Activated naive CD4-positive, alpha-beta T cell treated with anti-CD3 and anti-CD28 coated beads for 36 hours (primary cell): ENCODE measurements at regions not wholly inside any gene's neighbourhood (a gene's known extent, or its start where the extent isn't known, plus 50 kb on each side); places are given as distances from the start of the nearest gene placed in this dataset.

Source experiments
- CTCF ChIA-PET: fragments of 350-600 bp; sonication (Branson Sonifier 250); formaldehyde crosslinking; loops from one replicate; lab custom pipeline; 2021; ENCODE audit warnings: antibody characterized with exemption; lab: Charles Lee
- DNase-seq: peaks from one replicate; pipeline ENCODE4 v3.0.0-alpha.2; 2020
- H3K27ac Mint-ChIP-seq: one replicate; pipeline ENCODE4 v1.8.0; 2021; ENCODE audit warnings: mild to moderate bottlenecking, mixed read lengths
- H3K27me3 Mint-ChIP-seq: one replicate; pipeline ENCODE4 v1.8.0; 2021; ENCODE audit warnings: low read depth, mixed read lengths
- H3K36me3 Mint-ChIP-seq: one replicate; pipeline ENCODE4 v1.8.0; 2021; ENCODE audit warnings: low read depth, mixed read lengths
- H3K4me1 Mint-ChIP-seq: one replicate; pipeline ENCODE4 v1.8.0; 2021; ENCODE audit warnings: low read depth, mixed read lengths
- H3K4me3 Mint-ChIP-seq: one replicate; pipeline ENCODE4 v1.8.0; 2021; ENCODE audit warnings: mild to moderate bottlenecking, moderate library complexity, mixed read lengths
- H3K9me3 Mint-ChIP-seq: one replicate; pipeline ENCODE4 v1.8.0; 2021; ENCODE audit warnings: mixed read lengths
- intact Hi-C: fragments of 100-400 bp; cut with micrococcal nuclease; formaldehyde crosslinking; loops from one replicate; pipeline ENCODE4 v1.15.1; 2023

DNA sequence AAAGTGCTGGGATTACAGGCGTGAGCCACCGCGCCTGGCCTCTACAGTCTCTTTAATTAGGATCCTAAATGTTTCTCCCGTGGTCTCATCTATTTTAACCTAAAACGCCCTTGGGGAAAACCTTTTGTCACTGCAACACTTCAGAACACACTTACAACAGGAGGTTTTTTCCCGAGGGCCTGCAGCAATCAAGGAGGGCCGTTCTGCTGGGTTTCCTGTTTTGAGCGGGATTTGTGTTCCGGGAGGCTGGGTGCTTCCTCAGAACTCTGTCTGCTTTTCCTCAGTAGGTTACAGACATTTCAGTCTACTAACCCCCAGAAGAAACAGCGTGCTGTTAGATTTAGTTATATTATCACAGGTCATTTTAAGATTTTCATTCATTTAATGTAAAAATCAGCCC is 65.4 kb upstream of the IRX4 start:
- intact Hi-C loops: no loop called here
- no peaks in the 10 kb centered on the region for H3K9me3 Mint-ChIP-seq
- no peak overlapping the region for H3K27ac Mint-ChIP-seq
- H3K4me3 Mint-ChIP-seq: no peak overlapping the region
- H3K36me3 Mint-ChIP-seq: no peaks in the 10 kb centered on the region
- no peak for DNase-seq
- CTCF ChIA-PET: no interaction called here
- peaks cover 37% of the 10 kb centered on the region for H3K27me3 Mint-ChIP-seq
- H3K4me1 Mint-ChIP-seq: no peaks in the 10 kb centered on the region

DNA sequence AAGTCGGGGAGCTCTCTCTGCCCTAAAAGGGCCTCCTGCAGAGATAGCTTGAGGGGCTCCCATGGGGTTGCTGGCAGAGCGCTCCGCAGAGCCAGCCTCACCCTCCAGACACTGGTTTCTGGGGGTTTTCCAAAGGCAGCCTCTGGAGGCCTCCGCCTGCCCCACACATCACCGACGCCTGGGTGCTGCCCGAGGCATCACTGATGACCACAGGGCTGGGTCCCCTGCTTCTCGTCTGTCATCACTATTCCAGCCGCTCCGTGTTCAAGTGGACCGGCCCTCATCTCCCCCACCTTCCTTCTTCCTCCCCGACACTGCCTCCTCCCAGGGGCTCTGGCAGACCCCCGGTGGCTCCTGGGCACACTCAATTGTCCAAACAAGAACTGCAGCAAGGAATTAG is 64.1 kb upstream of the IRX4 start:
- Mint-ChIP-seq H3K36me3 (no peaks in the 10 kb centered on the region), H3K9me3 (no peaks in the 10 kb centered on the region), H3K4me3 (no peak overlapping the region), H3K27me3 (peaks cover 28% of the 10 kb centered on the region), H3K27ac (no peak overlapping the region), H3K4me1 (no peaks in the 10 kb centered on the region)
- intact Hi-C loops: no loop called here
- no peak for DNase-seq
- CTCF ChIA-PET: no interaction called here

DNA sequence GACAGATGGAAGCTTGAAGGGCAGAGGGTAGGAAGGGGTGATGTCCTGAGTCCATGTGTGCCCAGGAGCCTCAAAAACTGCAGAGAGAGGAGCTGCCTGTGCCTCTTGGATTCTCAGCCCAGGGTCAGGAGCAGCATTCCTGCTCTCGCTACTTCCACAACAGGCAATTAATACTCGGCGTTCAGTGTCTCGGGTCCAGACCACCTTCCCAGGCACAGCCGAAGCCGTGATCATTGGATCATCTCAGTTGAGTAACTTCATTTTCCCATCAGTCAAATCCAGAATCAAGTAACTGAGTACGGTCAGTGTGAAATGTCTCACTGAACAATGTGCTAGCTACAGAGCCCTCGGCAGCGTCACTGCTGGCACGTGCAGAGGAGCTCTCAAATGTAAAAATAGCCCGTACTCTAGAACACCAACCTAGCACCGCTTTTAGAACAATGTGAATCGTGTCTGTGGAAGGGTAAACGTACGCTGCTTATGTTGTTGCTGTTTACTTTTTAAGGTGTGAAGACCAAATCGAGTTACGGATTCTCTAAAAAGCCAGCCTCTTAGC is 63.5 kb upstream of the IRX4 start:
- no peaks in the 10 kb centered on the region for H3K4me1 Mint-ChIP-seq
- no peaks in the 10 kb centered on the region for H3K36me3 Mint-ChIP-seq
- no peak overlapping the region for H3K27ac Mint-ChIP-seq
- CTCF ChIA-PET: no interaction called here
- no peak for DNase-seq
- no peaks in the 10 kb centered on the region for H3K9me3 Mint-ChIP-seq
- H3K4me3 Mint-ChIP-seq: no peak overlapping the region
- peaks cover 22% of the 10 kb centered on the region for H3K27me3 Mint-ChIP-seq
- intact Hi-C loops: no loop called here

DNA sequence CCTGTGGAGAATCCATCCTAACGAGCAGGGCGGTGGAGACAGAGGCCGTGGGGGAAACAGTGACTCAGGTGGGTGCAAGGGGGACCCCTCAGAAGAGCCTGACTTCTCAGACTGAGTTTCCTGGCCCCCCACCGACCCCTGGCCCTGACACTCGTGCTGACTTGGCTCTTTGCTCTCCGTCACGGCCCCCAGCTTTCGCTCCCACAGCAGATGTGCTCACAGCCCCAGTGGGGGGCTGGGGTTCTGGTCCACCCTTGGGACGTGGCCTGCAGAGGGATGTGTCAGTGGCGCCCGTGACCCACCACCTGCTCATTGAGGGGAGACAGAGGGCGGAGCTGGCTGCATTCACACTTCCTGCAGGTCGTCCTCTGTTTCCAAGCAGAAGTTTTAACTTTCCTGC is 62.9 kb upstream of the IRX4 start:
- Mint-ChIP-seq H3K9me3 (no peaks in the 10 kb centered on the region), H3K36me3 (no peaks in the 10 kb centered on the region), H3K27ac (no peak overlapping the region), H3K4me3 (no peak overlapping the region), H3K4me1 (no peaks in the 10 kb centered on the region), H3K27me3 (peaks cover 19% of the 10 kb centered on the region)
- intact Hi-C loops: no loop called here
- CTCF ChIA-PET: no interaction called here
- DNase-seq: no peak

DNA sequence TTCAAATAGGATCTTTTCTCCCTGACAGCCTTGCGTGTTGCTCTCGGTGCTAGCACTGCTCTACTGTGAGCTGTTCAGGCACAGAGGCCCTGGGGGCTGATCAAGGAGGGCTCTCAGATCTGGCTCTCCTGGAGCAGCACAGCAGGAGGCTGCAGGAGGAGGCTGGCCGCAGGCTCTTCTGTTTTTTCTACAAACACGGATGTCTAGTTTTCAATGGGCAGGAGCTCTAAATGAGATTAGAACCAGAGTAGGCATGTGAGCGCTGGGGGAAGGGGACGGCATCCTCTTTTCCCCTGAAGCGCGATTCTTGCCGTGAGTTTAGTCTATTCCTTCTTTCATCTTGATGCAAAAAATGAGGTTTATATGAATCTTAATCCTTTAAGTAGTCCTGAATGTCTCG is 61.7 kb upstream of the IRX4 start:
- intact Hi-C loops: no loop called here
- no peak overlapping the region for H3K27ac Mint-ChIP-seq
- no peak overlapping the region for H3K4me3 Mint-ChIP-seq
- no peaks in the 10 kb centered on the region for H3K9me3 Mint-ChIP-seq
- no peaks in the 10 kb centered on the region for H3K36me3 Mint-ChIP-seq
- H3K4me1 Mint-ChIP-seq: no peaks in the 10 kb centered on the region
- H3K27me3 Mint-ChIP-seq: peaks cover 17% of the 10 kb centered on the region
- CTCF ChIA-PET: no interaction called here
- no peak for DNase-seq

DNA sequence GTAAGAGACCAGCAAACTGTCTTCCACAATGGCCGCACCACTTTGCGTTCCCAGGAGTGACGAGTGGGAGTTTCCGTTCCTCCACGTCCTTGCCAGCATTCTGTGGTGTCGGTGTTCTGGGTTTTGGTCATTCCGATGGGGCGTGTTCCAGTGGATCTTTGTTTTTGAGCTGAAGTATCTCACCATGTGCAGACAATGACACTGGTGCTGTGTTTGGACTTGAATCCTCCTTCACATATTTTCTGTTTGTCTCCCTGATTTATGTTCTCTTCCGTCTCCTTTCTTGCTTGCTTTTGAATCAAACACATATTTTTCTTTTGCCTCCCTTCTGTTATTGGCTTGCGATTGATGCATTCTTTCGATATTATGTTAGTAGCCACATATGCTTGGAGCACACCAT is 60.8 kb upstream of the IRX4 start:
- CTCF ChIA-PET: no interaction called here
- DNase-seq: no peak
- Mint-ChIP-seq H3K4me1 (no peaks in the 10 kb centered on the region), H3K36me3 (no peaks in the 10 kb centered on the region), H3K9me3 (no peaks in the 10 kb centered on the region), H3K4me3 (no peak overlapping the region), H3K27me3 (peaks cover 17% of the 10 kb centered on the region), H3K27ac (no peak overlapping the region)
- intact Hi-C loops: no loop called here

DNA sequence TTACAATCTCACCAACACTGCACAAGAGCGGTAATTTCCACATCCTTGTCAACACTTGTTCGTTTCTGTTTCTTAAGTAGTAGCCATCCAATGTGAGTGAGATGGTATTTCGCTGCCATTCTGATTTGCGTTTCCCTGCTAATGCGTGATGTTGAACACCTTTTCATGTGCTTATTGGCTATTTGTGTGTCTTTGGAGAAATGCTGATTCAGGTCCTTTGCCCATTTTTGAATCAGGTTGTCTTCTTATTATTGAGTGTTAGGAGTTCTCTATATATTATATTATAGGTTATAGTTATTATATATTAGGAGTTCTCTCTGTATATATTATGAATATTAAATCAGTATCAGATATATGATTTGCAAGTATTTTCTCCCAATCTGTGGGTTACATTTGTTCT is 59.9 kb upstream of the IRX4 start:
- CTCF ChIA-PET: no interaction called here
- Mint-ChIP-seq H3K27ac (no peak overlapping the region), H3K27me3 (peaks cover 17% of the 10 kb centered on the region), H3K36me3 (no peaks in the 10 kb centered on the region), H3K4me1 (no peaks in the 10 kb centered on the region), H3K9me3 (no peaks in the 10 kb centered on the region), H3K4me3 (no peak overlapping the region)
- intact Hi-C loops: no loop called here
- no peak for DNase-seq

DNA sequence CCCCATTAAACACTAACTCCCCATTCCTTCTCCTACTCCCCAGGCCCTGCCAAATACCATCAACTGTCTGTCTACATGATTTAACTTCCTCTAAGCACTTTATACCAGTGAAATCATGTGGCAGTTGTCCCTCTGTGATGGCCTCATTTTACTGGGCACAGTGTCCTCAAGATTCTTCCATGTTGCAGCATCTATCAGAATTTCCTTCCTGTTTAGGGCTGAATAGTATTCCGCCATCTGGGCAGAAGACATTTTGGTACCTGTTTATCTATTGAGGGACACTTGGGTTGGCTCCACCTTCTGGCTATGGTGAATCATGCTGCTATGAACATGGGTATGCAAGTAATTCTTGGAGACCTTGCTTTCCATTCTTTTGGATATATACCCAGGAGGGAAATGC is 59.4 kb upstream of the IRX4 start:
- no peak overlapping the region for H3K27ac Mint-ChIP-seq
- DNase-seq: no peak
- no peaks in the 10 kb centered on the region for H3K9me3 Mint-ChIP-seq
- H3K4me3 Mint-ChIP-seq: no peak overlapping the region
- no peaks in the 10 kb centered on the region for H3K4me1 Mint-ChIP-seq
- intact Hi-C loops: no loop called here
- H3K27me3 Mint-ChIP-seq: peaks cover 17% of the 10 kb centered on the region
- CTCF ChIA-PET: no interaction called here
- no peaks in the 10 kb centered on the region for H3K36me3 Mint-ChIP-seq

DNA sequence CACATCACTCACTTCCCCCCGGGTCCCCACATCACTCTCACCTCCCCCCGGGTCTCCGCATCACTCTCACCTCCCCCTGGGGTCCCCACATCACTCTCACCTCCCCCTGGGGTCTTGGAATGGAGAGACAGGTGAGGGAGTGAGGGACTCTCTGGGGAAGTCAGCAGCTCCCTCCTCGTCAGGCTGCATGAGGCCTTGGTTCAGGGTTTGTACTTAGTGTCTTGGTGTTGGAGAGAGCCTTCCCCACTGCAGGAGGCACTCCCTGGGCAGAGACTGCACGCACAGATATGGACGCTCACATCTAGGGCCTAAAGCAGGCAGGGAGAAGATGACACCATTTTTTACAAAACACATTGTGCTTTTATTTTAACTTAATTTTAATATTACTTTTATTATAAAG is 56.5 kb upstream of the IRX4 start:
- CTCF ChIA-PET: no interaction called here
- no peak overlapping the region for H3K27ac Mint-ChIP-seq
- peaks cover 9% of the 10 kb centered on the region for H3K27me3 Mint-ChIP-seq
- H3K9me3 Mint-ChIP-seq: no peaks in the 10 kb centered on the region
- H3K4me1 Mint-ChIP-seq: no peaks in the 10 kb centered on the region
- intact Hi-C loops: no loop called here
- no peak for DNase-seq
- no peak overlapping the region for H3K4me3 Mint-ChIP-seq
- no peaks in the 10 kb centered on the region for H3K36me3 Mint-ChIP-seq

DNA sequence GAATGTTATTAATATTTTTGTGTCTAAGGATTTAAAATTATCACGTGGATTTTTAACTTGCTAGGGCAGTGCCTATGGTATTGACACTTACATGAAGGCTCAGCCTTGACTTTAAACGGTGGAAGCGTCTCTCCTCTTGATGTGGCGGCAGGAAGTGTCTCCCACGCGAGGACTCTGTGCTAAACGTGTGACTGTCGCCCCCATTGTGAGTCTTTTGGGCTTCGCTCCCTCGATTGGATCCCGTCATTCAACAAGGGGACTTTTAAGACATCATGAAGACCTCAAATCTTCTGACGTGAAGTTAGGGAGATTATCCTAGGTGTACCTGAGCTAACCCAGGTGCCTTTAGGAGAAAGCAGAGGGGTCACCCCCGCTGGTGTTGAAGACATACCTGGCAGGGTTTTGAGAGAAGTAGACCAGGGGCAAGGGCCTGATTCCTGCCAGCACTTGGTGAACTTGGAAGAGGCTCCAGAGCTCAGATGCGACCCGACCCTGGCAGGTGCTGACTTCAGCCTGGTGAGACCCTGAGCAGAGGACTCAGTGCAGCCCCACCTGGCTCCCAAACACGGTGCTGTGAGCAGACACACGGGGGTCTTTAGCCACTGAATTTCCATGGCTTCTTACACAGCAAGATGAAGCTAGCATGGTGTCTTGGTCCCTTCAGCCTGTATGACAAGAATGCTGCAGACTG is 55.7 kb upstream of the IRX4 start:
- CTCF ChIA-PET: no interaction called here
- H3K27ac Mint-ChIP-seq: no peak overlapping the region
- intact Hi-C loops: no loop called here

DNA sequence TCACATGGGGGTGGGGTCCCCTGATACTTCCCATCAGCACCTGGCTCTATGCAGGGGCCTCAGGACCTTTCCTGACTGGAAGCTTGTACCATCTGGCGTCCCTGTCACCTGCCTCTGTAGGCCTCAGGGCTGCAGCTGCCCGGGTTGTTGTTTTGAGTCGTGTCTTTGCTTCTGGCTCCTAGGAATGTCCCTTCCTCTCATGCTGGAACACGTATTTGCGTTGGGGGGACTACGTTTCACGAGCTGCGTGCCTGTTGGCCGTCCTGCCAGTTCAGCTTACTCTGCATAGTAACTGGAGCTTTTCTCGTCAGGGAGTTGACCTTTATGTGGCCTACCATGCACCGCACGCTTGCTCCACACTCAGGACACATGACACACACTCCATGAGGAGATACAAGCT is 54.9 kb upstream of the IRX4 start:
- intact Hi-C loops: no loop called here
- Mint-ChIP-seq H3K4me3 (no peak overlapping the region), H3K9me3 (no peaks in the 10 kb centered on the region), H3K36me3 (no peaks in the 10 kb centered on the region), H3K27ac (no peak overlapping the region), H3K4me1 (no peaks in the 10 kb centered on the region), H3K27me3 (peaks cover 10% of the 10 kb centered on the region)
- no peak for DNase-seq
- CTCF ChIA-PET: no interaction called here

More for the DNA sequence above, 55.7 kb upstream of the IRX4 start:
- Mint-ChIP-seq H3K4me3 (no peak overlapping the region), H3K9me3 (no peaks in the 10 kb centered on the region), H3K27me3 (peaks cover 7% of the 10 kb centered on the region), H3K36me3 (no peaks in the 10 kb centered on the region), H3K4me1 (no peaks in the 10 kb centered on the region)
- DNase-seq: no peak

DNA sequence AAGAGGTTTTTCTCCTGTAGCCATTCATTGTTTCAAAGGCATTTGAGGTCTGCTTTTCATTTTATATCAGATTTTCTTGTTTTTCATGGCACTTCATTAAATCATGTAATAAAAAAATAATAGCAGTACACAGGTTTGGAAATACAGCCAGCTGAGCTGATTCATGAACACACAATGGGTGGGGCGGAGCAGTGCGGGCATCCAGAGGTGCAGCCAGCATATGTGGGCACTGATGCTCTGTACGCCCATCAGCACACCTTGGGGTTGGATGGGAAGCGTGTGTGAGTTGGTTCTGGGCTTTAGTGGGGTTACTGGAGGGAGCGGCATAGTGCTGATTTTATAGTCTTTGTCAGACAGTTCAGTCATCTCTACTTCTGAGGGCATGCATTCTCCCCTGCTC is 54.2 kb upstream of the IRX4 start:
- H3K27ac Mint-ChIP-seq: no peak overlapping the region
- CTCF ChIA-PET: no interaction called here
- peaks cover 12% of the 10 kb centered on the region for H3K27me3 Mint-ChIP-seq

DNA sequence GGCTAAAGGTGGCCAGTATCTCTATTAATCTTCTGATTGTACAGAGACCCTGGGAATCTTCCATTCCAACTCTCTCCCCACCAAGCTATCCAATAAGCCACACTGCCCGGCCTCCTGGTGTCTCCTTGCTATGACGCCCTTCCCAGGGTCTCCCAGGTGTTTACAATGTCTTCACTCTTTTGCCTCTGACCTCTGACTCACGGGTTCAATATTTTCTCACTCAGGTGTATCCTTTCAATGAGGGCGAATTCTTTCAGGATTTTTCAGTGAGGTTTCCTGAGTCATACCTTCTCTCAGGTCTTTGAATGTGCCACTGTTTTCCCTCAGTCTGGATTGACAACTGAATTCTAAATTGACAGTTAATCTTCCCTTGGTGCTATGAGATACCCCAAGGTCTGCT is 53.7 kb upstream of the IRX4 start:
- no peak for DNase-seq
- H3K9me3 Mint-ChIP-seq: no peaks in the 10 kb centered on the region
- H3K36me3 Mint-ChIP-seq: no peaks in the 10 kb centered on the region
- H3K27ac Mint-ChIP-seq: no peak overlapping the region
- peaks cover 15% of the 10 kb centered on the region for H3K27me3 Mint-ChIP-seq
- H3K4me1 Mint-ChIP-seq: peaks cover 2% of the 10 kb centered on the region
- intact Hi-C loops: no loop called here
- CTCF ChIA-PET: no interaction called here
- H3K4me3 Mint-ChIP-seq: no peak overlapping the region

More for the DNA sequence above, 54.2 kb upstream of the IRX4 start:
- intact Hi-C loops: no loop called here
- Mint-ChIP-seq H3K4me1 (peaks cover under 1% of the 10 kb centered on the region), H3K36me3 (no peaks in the 10 kb centered on the region), H3K9me3 (no peaks in the 10 kb centered on the region), H3K4me3 (no peak overlapping the region)
- DNase-seq: no peak
